Panc1 (cell line): ENCODE measurements at regions not wholly inside any gene's neighbourhood (a gene's known extent, or its start where the extent isn't known, plus 50 kb on each side); places are given as distances from the start of the nearest gene placed in this dataset.

ENCODE experiments used
- ATAC-seq: fragments of 200-7000 bp; cut with Tn5 transposase; 2 replicates; pipeline ENCODE4 v1.9.1; 2020; ENCODE audit warnings: mild to moderate bottlenecking, moderate library complexity
- BruUV-seq: library from RNA; stranded (reverse); fragments of 400-500 nt; replicated peaks from 2 replicates; lab custom pipeline; 2021; lab: Mats Ljungman, UMichigan
- CTCF ChIA-PET: fragments of 300-600 bp; sonication (Branson Sonifier 250); formaldehyde crosslinking; loops from one replicate; lab custom pipeline; 2022; ENCODE audit warnings: antibody characterized with exemption; lab: Charles Lee
- POLR2A ChIA-PET: fragments of 300-600 bp; sonication (Branson Sonifier 250); formaldehyde crosslinking; loops from one replicate; lab custom pipeline; 2022; ENCODE audit warnings: antibody characterized with exemption; lab: Charles Lee
- DNase-seq: peaks from one replicate; pipeline ENCODE4 v3.0.0-alpha.2; 2010; ENCODE audit warnings: low read depth, low spot score
- H3K27ac ChIP-seq: 2 replicates; pipeline ENCODE4 v1.5.1; 2011; ENCODE audit warnings: mild to moderate bottlenecking, low read length, inconsistent platforms
- H3K27me3 ChIP-seq: fragments of 200-500 bp; sonication (Bioruptor generic); 2 replicates; pipeline ENCODE4 v1.6.0; 2014; ENCODE audit warnings: low read length, inconsistent platforms; ENCODE audit not compliant: control insufficient read depth, insufficient read depth
- H3K36me3 ChIP-seq: fragments of 200-500 bp; sonication (Bioruptor generic); 2 replicates; pipeline ENCODE4 v1.5.1; 2014; ENCODE audit warnings: inconsistent platforms, mild to moderate bottlenecking, low read length, moderate library complexity; ENCODE audit not compliant: control insufficient read depth, insufficient read depth
- H3K4me1 ChIP-seq: 2 replicates; pipeline ENCODE4 v1.5.1; 2011; ENCODE audit warnings: inconsistent platforms, mild to moderate bottlenecking, low read length, moderate library complexity; ENCODE audit not compliant: control insufficient read depth, insufficient read depth
- H3K4me3 ChIP-seq, 2 experiments: 2 replicates each; pipeline ENCODE4 v1.5.1; 2011 to 2012; ENCODE audit warnings: low read depth in 2 of 2, low read length in 2 of 2, mild to moderate bottlenecking in 2 of 2, inconsistent platforms in 1 of 2, moderate library complexity in 1 of 2
- H3K9me3 ChIP-seq: fragments of 200-500 bp; sonication (Bioruptor generic); 2 replicates; pipeline ENCODE4 v1.5.1; 2014; ENCODE audit warnings: low read depth, mild to moderate bottlenecking, inconsistent platforms, low read length, moderate library complexity; ENCODE audit not compliant: control insufficient read depth, insufficient read depth
- CTCF ChIP-seq: fragments of 450-650 bp; IDR thresholded peaks from 2 replicates; pipeline ENCODE4 v1.5.1; 2017; ENCODE audit warnings: mild to moderate bottlenecking
- POLR2AphosphoS5 ChIP-seq: IDR thresholded peaks from 2 replicates; pipeline ENCODE4 v1.6.1; 2012; ENCODE audit warnings: mild to moderate bottlenecking, low read depth, low read length, moderate library complexity
- REST ChIP-seq, 2 experiments: IDR thresholded peaks; 2 replicates each; pipeline ENCODE4 v1.6.1; 2011 to 2012; ENCODE audit warnings: low read depth in 2 of 2, control low read depth in 1 of 2, low read length in 1 of 2, mild to moderate bottlenecking in 1 of 2, moderate library complexity in 1 of 2; ENCODE audit not compliant: insufficient read depth in 1 of 2
- SIN3A ChIP-seq: IDR thresholded peaks from 2 replicates; pipeline ENCODE4 v1.6.1; 2012; ENCODE audit warnings: low read depth, mild to moderate bottlenecking, low read length, moderate library complexity, borderline replicate concordance; ENCODE audit not compliant: insufficient read depth
- TCF7L2 ChIP-seq: IDR thresholded peaks from 2 replicates; pipeline ENCODE4 v1.6.1; 2011; ENCODE audit warnings: mild to moderate bottlenecking, low read depth, low read length, inconsistent platforms
- in situ Hi-C: cut with HindIII; loops from 2 replicates; pipeline ENCODE4 v1.10.0; 2016; ENCODE audit warnings: low sequenced_read_pairs, low pct_unique_long_range_greater_than_20kb
- intact Hi-C: fragments of 100-400 bp; cut with micrococcal nuclease; formaldehyde crosslinking; loops from one replicate; pipeline ENCODE4 v1.10.0; 2022; ENCODE audit not compliant: unreplicated experiment

- CTCF ChIA-PET = no interaction called here
- Histone ChIP-seq H3K9me3 (no peaks in the 10 kb centered on the region), H3K27ac (no peak overlapping the region), H3K27me3 (no peaks in the 10 kb centered on the region), H3K4me3 (no peak overlapping the region), H3K36me3 (no peaks in the 10 kb centered on the region), H3K4me1 (no peaks in the 10 kb centered on the region)
- intact Hi-C loops = no loop called here
- ATAC-seq (no peak), DNase-seq (no peak)
- POLR2A ChIA-PET = no interaction called here
- no TSS peak for BruUV-seq
- in situ Hi-C loops = no loop called here
- TF ChIP-seq POLR2AphosphoS5 (no peak), SIN3A (no peak), CTCF (no peak), TCF7L2 (no peak), REST (IDR thresholded peaks at IDR 0.05; ENCODE audit: insufficient read depth in 1 of 2, low read depth in 2 of 2, low read length in 1 of 2) (no peak)
Measured at GRCh38 chr5:72721844-72722243, 94.6 kb upstream of the TNPO1 start.

- H3K27me3 ChIP-seq = no peaks in the 10 kb centered on the region
- ChIA-PET POLR2A (no interaction called here), CTCF (no interaction called here)
- intact Hi-C loops (no loop called here), in situ Hi-C loops (no loop called here)
- no peaks in the 10 kb centered on the region for H3K9me3 ChIP-seq
- H3K36me3 ChIP-seq = no peaks in the 10 kb centered on the region
- ATAC-seq (no peak), DNase-seq (no peak)
- no peaks in the 10 kb centered on the region for H3K4me1 ChIP-seq
- no TSS peak for BruUV-seq
- H3K4me3 ChIP-seq = no peak overlapping the region
- no peak overlapping the region for H3K27ac ChIP-seq
- TF ChIP-seq CTCF = no peak
Measured at GRCh38 chr5:72720205-72720604, 96.3 kb upstream of the TNPO1 start.

GRCh38 chr5:72711351-72711750 lies 105.1 kb upstream of the TNPO1 start:
- Histone ChIP-seq H3K27me3 (0 out of 2 replicates have a peak, but pooled peaks cover 6% of the 10 kb centered on the region), H3K27ac (no peak overlapping the region), H3K4me3 (no peak overlapping the region), H3K4me1 (no peaks in the 10 kb centered on the region), H3K36me3 (no peaks in the 10 kb centered on the region), H3K9me3 (no peaks in the 10 kb centered on the region; the same call in 1 of the 2 replicates)
- no peak for ATAC-seq
- CTCF ChIA-PET = no interaction called here
- no TSS peak for BruUV-seq
- intact Hi-C loops = no loop called here
- no peak for DNase-seq
- in situ Hi-C loops = no loop called here
- POLR2A ChIA-PET = no interaction called here
- no peak for TF ChIP-seq TCF7L2
- no peak for TF ChIP-seq CTCF
- no peak for TF ChIP-seq SIN3A
- TF ChIP-seq POLR2AphosphoS5 = no peak
- no peak for TF ChIP-seq REST (IDR thresholded peaks at IDR 0.05; ENCODE audit: insufficient read depth in 1 of 2, low read depth in 2 of 2, low read length in 1 of 2)
